ENCODE measurements at regions not wholly inside any gene's neighbourhood (a gene's known extent, or its start where the extent isn't known, plus 50 kb on each side); places are given as distances from the start of the nearest gene placed in this dataset.

DNA sequence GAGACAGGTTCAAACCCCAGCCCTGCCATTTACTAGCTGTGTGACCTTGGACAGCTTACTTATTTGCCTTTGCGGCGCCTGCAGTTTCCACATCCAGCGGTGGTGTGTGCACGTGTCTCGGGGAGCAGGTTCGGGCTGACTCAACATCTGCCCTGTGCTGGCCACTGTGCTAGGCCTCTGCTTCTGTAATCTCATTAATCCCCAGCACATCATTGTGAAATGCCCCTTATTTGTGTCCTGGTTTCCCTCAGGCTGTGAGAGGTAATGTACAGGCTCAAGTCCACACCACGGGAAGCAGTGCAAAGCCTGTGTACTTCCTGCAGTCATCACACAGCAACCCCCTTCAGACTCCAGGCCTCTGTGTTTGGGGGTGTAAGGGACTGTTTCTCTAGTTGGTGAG lies 285.7 kb downstream of the RPS24 start:
- Histone ChIP-seq H3K9me3 (no peaks in the 10 kb centered on the region), H3K27ac (no peak overlapping the region), H3K27me3 (no peaks in the 10 kb centered on the region), H3K4me1 (no peaks in the 10 kb centered on the region), H3K4me3 (no peak overlapping the region), H3K36me3 (no peaks in the 10 kb centered on the region)
- intact Hi-C loops (cut with DNase I), result no loop called here
- FAIRE-seq, result no peak
- DNase-seq, result no peak
- TF ChIP-seq, protein P1, sequence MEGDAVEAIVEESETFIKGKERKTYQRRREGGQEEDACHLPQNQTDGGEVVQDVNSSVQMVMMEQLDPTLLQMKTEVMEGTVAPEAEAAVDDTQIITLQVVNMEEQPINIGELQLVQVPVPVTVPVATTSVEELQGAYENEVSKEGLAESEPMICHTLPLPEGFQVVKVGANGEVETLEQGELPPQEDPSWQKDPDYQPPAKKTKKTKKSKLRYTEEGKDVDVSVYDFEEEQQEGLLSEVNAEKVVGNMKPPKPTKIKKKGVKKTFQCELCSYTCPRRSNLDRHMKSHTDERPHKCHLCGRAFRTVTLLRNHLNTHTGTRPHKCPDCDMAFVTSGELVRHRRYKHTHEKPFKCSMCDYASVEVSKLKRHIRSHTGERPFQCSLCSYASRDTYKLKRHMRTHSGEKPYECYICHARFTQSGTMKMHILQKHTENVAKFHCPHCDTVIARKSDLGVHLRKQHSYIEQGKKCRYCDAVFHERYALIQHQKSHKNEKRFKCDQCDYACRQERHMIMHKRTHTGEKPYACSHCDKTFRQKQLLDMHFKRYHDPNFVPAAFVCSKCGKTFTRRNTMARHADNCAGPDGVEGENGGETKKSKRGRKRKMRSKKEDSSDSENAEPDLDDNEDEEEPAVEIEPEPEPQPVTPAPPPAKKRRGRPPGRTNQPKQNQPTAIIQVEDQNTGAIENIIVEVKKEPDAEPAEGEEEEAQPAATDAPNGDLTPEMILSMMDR (IDR thresholded peaks at IDR 0.05), result no peak
- 88 to 91% methylated on average over 7 of the region's 7 CpGs for WGBS, 2 donors
- ATAC-seq, result no peak

DNA sequence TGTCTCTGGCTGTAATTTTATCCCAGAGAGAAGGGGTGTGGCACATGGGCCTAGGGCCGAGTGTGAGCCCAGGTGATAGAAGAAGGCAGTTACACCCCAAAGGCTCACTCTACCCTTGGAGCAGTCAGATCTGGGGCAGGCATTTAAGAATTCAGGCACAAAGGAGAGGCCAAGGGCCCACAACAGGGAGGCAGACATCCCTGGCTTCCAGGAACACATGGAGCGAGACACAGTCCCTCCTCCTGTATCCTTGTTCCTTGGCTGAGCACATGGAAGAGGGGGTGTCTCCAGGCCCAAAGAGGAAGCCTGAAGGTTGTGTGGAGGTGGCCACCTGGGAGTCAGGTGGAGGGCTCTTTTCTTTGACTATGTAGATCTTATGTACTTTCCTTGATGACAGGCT lies 286.2 kb downstream of the RPS24 start:
- Histone ChIP-seq H3K9me3 (no peaks in the 10 kb centered on the region), H3K36me3 (no peaks in the 10 kb centered on the region), H3K4me3 (no peak overlapping the region), H3K4me1 (no peaks in the 10 kb centered on the region), H3K27ac (no peak overlapping the region), H3K27me3 (no peaks in the 10 kb centered on the region)
- ATAC-seq, result no peak
- no peak for FAIRE-seq
- intact Hi-C loops (cut with DNase I), result no loop called here
- no peak for DNase-seq
- TF ChIP-seq, protein P1 (IDR thresholded peaks at IDR 0.05), result no peak
- 83 to 95% methylated on average over 2 of the region's 2 CpGs for WGBS, 2 donors

DNA sequence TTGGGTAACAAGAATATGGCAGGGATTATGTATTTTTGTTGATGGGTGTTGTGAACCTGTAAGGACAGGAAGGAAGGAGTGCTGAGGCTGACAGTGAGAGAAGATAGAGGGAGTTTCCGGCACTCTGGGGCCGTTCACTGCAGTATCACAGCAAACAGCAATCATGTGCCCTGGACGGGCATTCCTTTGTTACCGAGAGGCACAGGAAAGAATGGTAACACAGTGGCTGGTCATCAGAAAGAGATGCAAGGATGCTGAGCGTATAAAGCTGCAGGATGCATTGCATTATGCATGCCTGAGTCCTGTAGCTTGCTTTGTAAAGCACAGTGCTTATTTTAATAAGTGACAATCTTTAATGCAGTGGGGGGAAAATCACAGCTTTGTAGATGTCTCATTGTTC lies 286.8 kb downstream of the RPS24 start:
- ATAC-seq, result no peak
- no peak for DNase-seq
- WGBS, 2 donors, result 74 to 87% methylated on average over 5 of the region's 5 CpGs
- H3K9me3 ChIP-seq, result no peaks in the 10 kb centered on the region
- TF ChIP-seq, protein P1 (IDR thresholded peaks at IDR 0.05), result no peak
- no peak for FAIRE-seq
- no peak overlapping the region for H3K4me3 ChIP-seq
- H3K4me1 ChIP-seq, result no peaks in the 10 kb centered on the region
- H3K27me3 ChIP-seq, result no peaks in the 10 kb centered on the region
- H3K27ac ChIP-seq, result no peak overlapping the region
- H3K36me3 ChIP-seq, result no peaks in the 10 kb centered on the region
- intact Hi-C loops (cut with DNase I), result no loop called here

DNA sequence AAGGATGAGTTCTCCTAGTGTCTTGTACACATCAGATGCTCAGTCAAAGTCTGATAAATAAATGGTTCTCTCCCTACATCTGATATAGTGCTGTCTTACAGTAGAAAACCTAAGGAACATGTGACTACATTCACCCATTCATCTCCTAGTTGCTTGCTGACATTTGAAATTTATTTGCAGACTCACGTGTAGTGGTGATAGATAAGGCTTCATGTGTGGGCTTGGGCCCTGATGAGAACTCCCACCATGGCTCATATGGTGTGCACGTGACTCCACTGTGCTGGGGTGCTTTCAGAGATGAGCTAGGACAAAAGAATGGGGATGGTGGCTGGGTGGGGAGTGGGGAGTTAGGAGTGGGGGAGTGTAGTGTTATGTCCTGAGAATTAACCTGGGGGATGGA lies 287.3 kb downstream of the RPS24 start:
- no peak for DNase-seq
- FAIRE-seq, result no peak
- intact Hi-C loops (cut with DNase I), result no loop called here
- 71 to 72% methylated on average over 2 of the region's 2 CpGs for WGBS, 2 donors
- Histone ChIP-seq H3K36me3 (no peaks in the 10 kb centered on the region), H3K4me1 (no peaks in the 10 kb centered on the region), H3K4me3 (no peak overlapping the region), H3K27ac (no peak overlapping the region), H3K27me3 (no peaks in the 10 kb centered on the region), H3K9me3 (no peaks in the 10 kb centered on the region)
- no peak for ATAC-seq
- TF ChIP-seq, protein P1 (IDR thresholded peaks at IDR 0.05), result no peak

DNA sequence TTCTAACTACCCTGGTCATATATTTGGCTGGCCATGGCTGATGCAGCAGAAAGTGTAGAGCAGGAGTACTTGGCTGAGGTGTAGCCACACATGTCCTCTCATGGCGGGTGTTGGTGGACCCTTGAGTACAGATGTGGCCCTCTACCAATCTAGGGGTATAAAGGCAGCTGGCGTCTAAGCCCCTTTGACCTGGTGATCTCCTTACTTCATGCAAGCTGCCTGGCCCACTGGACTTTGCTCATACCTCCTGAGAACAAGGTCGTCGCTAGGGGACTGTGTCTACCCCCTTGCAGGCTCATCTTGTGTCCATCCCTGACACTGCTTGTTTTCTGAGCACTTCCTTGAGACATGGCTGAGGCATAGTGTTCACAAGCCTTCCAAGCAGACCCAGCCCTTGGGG lies 287.8 kb downstream of the RPS24 start:
- Histone ChIP-seq H3K27ac (no peak overlapping the region), H3K36me3 (no peaks in the 10 kb centered on the region), H3K9me3 (peaks cover 0 to 3% (median 0%) of the 10 kb centered on the region in 4 donors), H3K4me1 (no peaks in the 10 kb centered on the region), H3K27me3 (no peaks in the 10 kb centered on the region), H3K4me3 (no peak overlapping the region)
- TF ChIP-seq, protein P1 (IDR thresholded peaks at IDR 0.05), result no peak
- 80 to 90% methylated on average over 4 of the region's 4 CpGs for WGBS, 2 donors
- FAIRE-seq, result no peak
- ATAC-seq, result no peak
- no peak for DNase-seq
- intact Hi-C loops (cut with DNase I), result no loop called here

Measured in pancreas (tissue), 10 donors.